Lower lobe of right lung (tissue), 2 donors: ENCODE measurements at regions not wholly inside any gene's neighbourhood (a gene's known extent, or its start where the extent isn't known, plus 50 kb on each side); places are given as distances from the start of the nearest gene placed in this dataset.
"Not testable (repeated sequence)": the region's sequence is repeated elsewhere in the genome, so short reads cannot be mapped to it uniquely, and the experiment has no call there.

Experiments used
- ATAC-seq, 2 donors: fragments of 200-7000 bp; cut with Tn5 transposase; one replicate each; pipeline ENCODE4 v1.9.1; 2020 to 2022; ENCODE audit warnings: mild to moderate bottlenecking in 2 of 2, moderate library complexity in 2 of 2
- DNase-seq: peaks from one replicate; pipeline ENCODE4 v3.0.0-alpha.2; 2020
- H3K27ac ChIP-seq: fragments of 200-600 bp; one replicate; pipeline ENCODE4 v1.8.0; 2022
- H3K27me3 ChIP-seq: fragments of 200-600 bp; one replicate; pipeline ENCODE4 v1.8.0; 2022; ENCODE audit warnings: low read depth
- H3K36me3 ChIP-seq: fragments of 200-600 bp; one replicate; pipeline ENCODE4 v1.8.0; 2022; ENCODE audit warnings: mild to moderate bottlenecking
- H3K4me1 ChIP-seq: fragments of 200-600 bp; one replicate; pipeline ENCODE4 v1.8.0; 2022
- H3K4me3 ChIP-seq: fragments of 200-600 bp; one replicate; pipeline ENCODE4 v1.8.0; 2022; ENCODE audit warnings: mild to moderate bottlenecking
- H3K9me3 ChIP-seq: fragments of 200-600 bp; one replicate; pipeline ENCODE4 v1.8.0; 2022
- intact Hi-C: fragments of 100-400 bp; cut with DNase I; formaldehyde crosslinking; loops from one replicate; pipeline ENCODE4 v1.11.0; 2022
- TF ChIP-seq, protein P1 (sequence below): fragments of 200-600 bp; IDR thresholded peaks from one replicate; pipeline ENCODE4 v1.8.0; 2022; ENCODE audit warnings: antibody characterized with exemption, mild to moderate bottlenecking
- donor health status: DM: no; HTN: yes; CAD: no; lungs with severe emphysema.

DNA sequence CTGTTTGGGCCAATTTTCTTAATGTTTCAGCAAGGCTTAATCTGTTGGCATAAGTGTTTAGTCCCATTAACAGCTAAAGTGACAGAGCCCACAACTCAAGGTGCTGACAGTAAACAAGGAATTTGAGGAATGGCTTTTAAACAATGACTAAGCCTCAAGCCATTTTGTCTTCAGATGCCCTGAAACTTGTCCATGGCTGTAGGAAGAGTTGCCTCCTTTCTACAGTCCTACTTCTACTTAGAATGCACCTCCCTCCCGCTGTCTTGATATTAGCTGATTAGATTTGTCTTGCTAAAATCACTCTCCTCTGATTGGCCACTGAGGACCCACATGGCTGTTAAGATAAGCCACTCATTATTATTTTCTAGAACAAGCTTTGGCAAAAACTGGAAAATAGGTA lies 188.4 kb upstream of the OTX2 start:
- H3K9me3 ChIP-seq, result no peaks in the 10 kb centered on the region
- H3K27ac ChIP-seq, result no peak overlapping the region
- TF ChIP-seq, protein P1, sequence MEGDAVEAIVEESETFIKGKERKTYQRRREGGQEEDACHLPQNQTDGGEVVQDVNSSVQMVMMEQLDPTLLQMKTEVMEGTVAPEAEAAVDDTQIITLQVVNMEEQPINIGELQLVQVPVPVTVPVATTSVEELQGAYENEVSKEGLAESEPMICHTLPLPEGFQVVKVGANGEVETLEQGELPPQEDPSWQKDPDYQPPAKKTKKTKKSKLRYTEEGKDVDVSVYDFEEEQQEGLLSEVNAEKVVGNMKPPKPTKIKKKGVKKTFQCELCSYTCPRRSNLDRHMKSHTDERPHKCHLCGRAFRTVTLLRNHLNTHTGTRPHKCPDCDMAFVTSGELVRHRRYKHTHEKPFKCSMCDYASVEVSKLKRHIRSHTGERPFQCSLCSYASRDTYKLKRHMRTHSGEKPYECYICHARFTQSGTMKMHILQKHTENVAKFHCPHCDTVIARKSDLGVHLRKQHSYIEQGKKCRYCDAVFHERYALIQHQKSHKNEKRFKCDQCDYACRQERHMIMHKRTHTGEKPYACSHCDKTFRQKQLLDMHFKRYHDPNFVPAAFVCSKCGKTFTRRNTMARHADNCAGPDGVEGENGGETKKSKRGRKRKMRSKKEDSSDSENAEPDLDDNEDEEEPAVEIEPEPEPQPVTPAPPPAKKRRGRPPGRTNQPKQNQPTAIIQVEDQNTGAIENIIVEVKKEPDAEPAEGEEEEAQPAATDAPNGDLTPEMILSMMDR, result no peak
- H3K4me3 ChIP-seq, result no peak overlapping the region
- no peaks in the 10 kb centered on the region for H3K36me3 ChIP-seq
- DNase-seq (no peak), ATAC-seq (no peak)
- intact Hi-C loops, result no loop called here
- no peaks in the 10 kb centered on the region for H3K4me1 ChIP-seq
- H3K27me3 ChIP-seq, result no peaks in the 10 kb centered on the region

DNA sequence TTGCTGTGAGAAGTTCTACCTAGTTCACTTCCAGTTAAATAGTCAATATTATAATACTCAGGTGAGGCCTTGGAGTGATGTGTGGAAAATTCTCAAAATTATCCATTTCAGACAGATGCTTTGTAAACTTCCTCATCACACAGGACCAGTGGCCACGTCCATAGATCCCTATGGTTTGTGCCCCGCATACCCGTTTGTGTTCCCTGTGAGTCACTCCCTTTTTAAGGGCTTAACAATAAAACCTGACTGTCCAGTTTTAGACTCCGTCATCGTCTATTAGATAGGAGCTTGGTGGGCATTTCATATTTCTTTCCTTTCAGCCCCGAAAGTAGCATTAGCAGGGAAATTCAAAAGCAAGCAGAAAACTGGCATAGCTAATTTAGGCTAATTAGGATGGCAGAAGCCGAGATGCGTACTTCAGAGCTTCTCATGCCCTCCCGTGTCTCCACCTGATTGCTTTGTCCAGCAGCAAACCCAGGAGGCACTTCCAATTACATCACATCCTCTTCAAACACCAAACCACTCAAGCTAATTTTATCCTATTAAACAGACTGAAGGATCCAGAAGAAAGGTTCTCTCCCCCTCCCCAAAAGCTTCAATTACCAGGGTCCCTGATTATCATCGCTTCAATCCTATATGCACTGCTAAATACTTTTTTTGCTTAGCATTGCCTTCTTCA lies 186.6 kb upstream of the OTX2 start:
- Histone ChIP-seq H3K9me3 (no peaks in the 10 kb centered on the region), H3K4me3 (no peak overlapping the region), H3K27ac (no peak overlapping the region), H3K36me3 (no peaks in the 10 kb centered on the region), H3K4me1 (no peaks in the 10 kb centered on the region), H3K27me3 (no peaks in the 10 kb centered on the region)
- intact Hi-C loops, result no loop called here
- ATAC-seq, result peak; percentile 63 to 84
- TF ChIP-seq, protein P1, result no peak
- no peak for DNase-seq

DNA sequence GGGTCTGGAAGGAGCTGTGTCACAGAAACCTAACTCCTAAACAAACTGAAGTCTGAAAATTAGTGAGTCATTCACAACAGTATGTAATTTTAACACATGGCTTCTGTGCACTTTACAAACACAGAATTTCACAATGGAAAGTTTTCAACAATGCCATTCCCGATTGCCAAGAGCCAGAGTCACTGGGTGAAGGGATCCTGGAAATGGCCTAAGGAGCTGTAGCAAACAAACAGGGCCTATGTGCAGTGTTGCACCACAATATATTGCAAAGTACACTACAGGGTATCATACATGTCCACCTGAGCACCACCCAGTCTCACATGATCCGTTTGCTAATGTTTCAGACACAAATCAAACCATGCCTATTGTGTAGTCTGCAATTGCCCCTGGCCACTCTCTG lies 184.7 kb upstream of the OTX2 start:
- H3K9me3 ChIP-seq, result no peaks in the 10 kb centered on the region
- no peak overlapping the region for H3K27ac ChIP-seq
- intact Hi-C loops, result no loop called here
- H3K27me3 ChIP-seq, result no peaks in the 10 kb centered on the region
- TF ChIP-seq, protein P1, result no peak
- DNase-seq, result no peak
- no peaks in the 10 kb centered on the region for H3K36me3 ChIP-seq
- no peak overlapping the region for H3K4me3 ChIP-seq
- peak; percentile 60 to 70 for ATAC-seq
- H3K4me1 ChIP-seq, result no peaks in the 10 kb centered on the region

- no peaks in the 10 kb centered on the region for H3K36me3 ChIP-seq
- H3K27me3 ChIP-seq, result no peaks in the 10 kb centered on the region
- H3K9me3 ChIP-seq, result no peaks in the 10 kb centered on the region
- intact Hi-C loops, result no loop called here
- H3K4me1 ChIP-seq, result no peaks in the 10 kb centered on the region
- H3K4me3 ChIP-seq, result no peak overlapping the region
- H3K27ac ChIP-seq, result no peak overlapping the region
- ATAC-seq (no peak), DNase-seq (no peak)
- TF ChIP-seq, protein P1, result no peak
These were observed 182.1 kb upstream of the OTX2 start for GRCh38 chr14:56992332-56992820.

DNA sequence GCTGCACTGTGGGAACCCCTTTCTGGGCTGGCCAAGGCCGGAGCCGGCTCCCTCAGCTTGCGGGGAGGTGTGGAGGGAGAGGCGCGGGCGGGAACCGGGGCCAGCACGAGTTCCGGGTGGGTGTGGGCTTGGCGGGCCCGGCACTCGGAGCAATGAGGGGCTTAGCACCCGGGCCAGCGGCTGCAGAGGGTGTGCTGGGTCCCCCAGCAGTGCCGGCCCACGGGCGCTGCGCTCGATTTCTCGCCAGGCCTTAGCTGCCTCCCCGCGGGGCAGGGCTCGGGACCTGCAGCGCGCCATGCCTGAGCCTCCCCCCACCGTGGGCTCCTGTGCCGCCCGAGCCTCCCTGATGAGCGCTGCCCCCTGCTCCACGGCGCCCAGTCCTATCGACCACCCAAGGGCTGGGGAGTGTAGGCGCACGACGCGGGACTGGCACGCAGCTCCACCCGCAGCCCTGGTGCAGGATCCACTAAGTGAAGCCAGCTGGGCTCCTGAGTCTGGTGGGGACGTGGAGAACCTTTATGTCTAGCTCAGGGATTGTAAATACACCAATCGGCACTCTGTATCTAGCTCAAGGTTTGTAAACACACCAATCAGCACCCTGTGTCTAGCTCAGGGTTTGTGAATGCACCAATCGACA lies 180.8 kb upstream of the OTX2 start:
- H3K27ac ChIP-seq, intact Hi-C loops, H3K36me3 ChIP-seq, H3K4me3 ChIP-seq, H3K4me1 ChIP-seq, H3K9me3 ChIP-seq, DNase-seq, ATAC-seq, H3K27me3 ChIP-seq: not testable (repeated sequence)

- H3K4me3 ChIP-seq, result no peak overlapping the region
- DNase-seq (no peak), ATAC-seq (no peak)
- no peaks in the 10 kb centered on the region for H3K4me1 ChIP-seq
- intact Hi-C loops, result no loop called here
- H3K36me3 ChIP-seq, result no peaks in the 10 kb centered on the region
- H3K9me3 ChIP-seq, result no peaks in the 10 kb centered on the region
- H3K27ac ChIP-seq, result no peak overlapping the region
- no peaks in the 10 kb centered on the region for H3K27me3 ChIP-seq
- TF ChIP-seq, protein P1, result no peak
These were observed 179.1 kb upstream of the OTX2 start for GRCh38 chr14:56989359-56989758.
